SK-N-SH (cell line): ENCODE measurements at regions not wholly inside any gene's neighbourhood (a gene's known extent, or its start where the extent isn't known, plus 50 kb on each side); places are given as distances from the start of the nearest gene placed in this dataset.

Experiments used
- CTCF ChIA-PET: fragments of 300-600, 350-600 bp; formaldehyde crosslinking; extraction: SDS; loops from one replicate; lab custom pipeline; 2021; lab: Yijun Ruan, JAX
- POLR2A ChIA-PET: fragments of 350-600 bp; sonication (Branson Sonifier 250); formaldehyde crosslinking; extraction: SDS; loops from one replicate; lab custom pipeline; 2020; ENCODE audit warnings: antibody characterized with exemption, inconsistent platforms; lab: Yijun Ruan, JAX
- DNase-seq: peaks from one replicate; pipeline ENCODE4 v3.0.0; 2012
- H2AFZ ChIP-seq: fragments of 200-600 bp; sonication (generic); 2 replicates; pipeline ENCODE4 v1.8.1; 2016; ENCODE audit warnings: antibody characterized with exemption, mild to moderate bottlenecking, low read depth
- H3F3A ChIP-seq: fragments of 200-600 bp; sonication (generic); replicated peaks from 2 replicates; pipeline ENCODE3; 2016; ENCODE audit warnings: antibody characterized with exemption, mild to moderate bottlenecking; ENCODE audit not compliant: insufficient read depth
- H3K27ac ChIP-seq, 2 experiments: fragments of 200-500 bp in 1 of 2; fragments of 200-600 bp in 1 of 2; sonication (Bioruptor generic) in 1 of 2; sonication (generic), shearing (Covaris generic) in 1 of 2; 2 replicates each; pipeline versions ENCODE4 v1.5.1 to v1.6.1; 2014 to 2016; ENCODE audit warnings: low read depth in 2 of 2, inconsistent platforms in 1 of 2, low read length in 1 of 2, mild to moderate bottlenecking in 1 of 2, mixed read lengths in 1 of 2
- H3K27me3 ChIP-seq: fragments of 200-600 bp; sonication (generic), shearing (Covaris generic); 2 replicates; pipeline ENCODE4 v1.6.1; 2016; ENCODE audit warnings: mixed run types; ENCODE audit not compliant: insufficient read depth
- H3K36me3 ChIP-seq, 2 experiments: fragments of 200-500 bp in 1 of 2; fragments of 200-600 bp in 1 of 2; sonication (Bioruptor generic) in 1 of 2; sonication (generic) in 1 of 2; replicated peaks in 1 of 2; 2 replicates each; pipeline versions ENCODE3 to v1.5.1; 2014 to 2016; ENCODE audit warnings: low read length in 1 of 2, mild to moderate bottlenecking in 1 of 2; ENCODE audit not compliant: insufficient read depth in 2 of 2, control insufficient read depth in 1 of 2
- H3K4me1 ChIP-seq, 2 experiments: fragments of 200-500 bp in 1 of 2; fragments of 200-600 bp in 1 of 2; sonication (Bioruptor generic) in 1 of 2; sonication (generic), shearing (Covaris generic) in 1 of 2; 2 replicates each; pipeline versions ENCODE4 v1.5.1 to v1.6.1; 2014 to 2016; ENCODE audit warnings: low read depth in 1 of 2, low read length in 1 of 2, mixed run types in 1 of 2; ENCODE audit not compliant: insufficient read depth in 2 of 2, control insufficient read depth in 1 of 2
- H3K4me2 ChIP-seq: fragments of 200-600 bp; sonication (generic), shearing (Covaris generic); 2 replicates; pipeline ENCODE4 v1.6.1; 2017; ENCODE audit warnings: mixed run types
- H3K4me3 ChIP-seq, 2 experiments: fragments of 200-500 bp in 1 of 2; fragments of 200-600 bp in 1 of 2; sonication (Bioruptor generic) in 1 of 2; sonication (generic), shearing (Covaris generic) in 1 of 2; 2 replicates each; pipeline versions ENCODE4 v1.5.1 to v1.8.1; 2014 to 2016; ENCODE audit warnings: low read depth in 2 of 2, inconsistent platforms in 1 of 2, low read length in 1 of 2, mild to moderate bottlenecking in 1 of 2, mixed read lengths in 1 of 2, moderate library complexity in 1 of 2
- H3K79me2 ChIP-seq: fragments of 200-600 bp; sonication (generic); 2 replicates; pipeline ENCODE4 v1.8.1; 2017; ENCODE audit warnings: mild to moderate bottlenecking; ENCODE audit not compliant: insufficient read depth
- H3K9ac ChIP-seq: fragments of 200-600 bp; sonication (generic); 2 replicates; pipeline ENCODE4 v1.6.1; 2017; ENCODE audit warnings: mixed run types
- H3K9me2 ChIP-seq: fragments of 200-600 bp; sonication (generic); 2 replicates; pipeline ENCODE4 v1.6.1; 2017; ENCODE audit warnings: mixed run types
- H3K9me3 ChIP-seq: fragments of 200-600 bp; sonication (generic); 2 replicates; pipeline ENCODE4 v1.6.1; 2017; ENCODE audit warnings: mixed run types, mild to moderate bottlenecking, moderate library complexity
- H4K20me1 ChIP-seq: fragments of 200-600 bp; sonication (generic); 2 replicates; pipeline ENCODE4 v1.6.1; 2017; ENCODE audit warnings: mild to moderate bottlenecking, mixed run types; ENCODE audit not compliant: insufficient read depth
- CHD2 ChIP-seq: fragments of 150-350 bp; IDR thresholded peaks from 2 replicates; pipeline ENCODE4 v1.6.1; 2018; ENCODE audit warnings: low read length; ENCODE audit not compliant: partially characterized antibody
- ELF1 ChIP-seq: IDR thresholded peaks from 2 replicates; pipeline ENCODE4 v1.4.0; 2012
- EP300 ChIP-seq, 2 experiments: IDR thresholded peaks; 2 replicates each; pipeline versions ENCODE4 v1.4.0 to v1.6.1; 2012; ENCODE audit warnings: borderline replicate concordance in 1 of 2, low read depth in 1 of 2, low read length in 1 of 2
- FOXJ3 ChIP-seq: sonication (generic); formaldehyde crosslinking; IDR thresholded peaks from 2 replicates; pipeline ENCODE4 v1.5.1; 2020; ENCODE audit warnings: mild to moderate bottlenecking, missing genetic modification reagents
- FOXM1 ChIP-seq: IDR thresholded peaks from 2 replicates; pipeline ENCODE4 v1.4.0; 2012; ENCODE audit warnings: low read depth, mild to moderate bottlenecking
- GATA2 ChIP-seq: sonication (generic); formaldehyde crosslinking; IDR thresholded peaks from 2 replicates; pipeline ENCODE4 v1.5.0; 2020; ENCODE audit warnings: mild to moderate bottlenecking, missing genetic modification reagents
- IRF3 ChIP-seq: fragments of 150-350 bp; IDR thresholded peaks from 2 replicates; pipeline ENCODE4 v1.6.1; 2016; ENCODE audit warnings: mild to moderate bottlenecking, low read depth, low read length
- MAX ChIP-seq: IDR thresholded peaks from 2 replicates; pipeline ENCODE4 v1.4.0; 2012; ENCODE audit warnings: low read depth
- MXI1 ChIP-seq: IDR thresholded peaks from 2 replicates; pipeline ENCODE4 v1.6.1; 2012; ENCODE audit warnings: mild to moderate bottlenecking, low read depth, low read length, improper control_type of control experiment
- NRF1 ChIP-seq: IDR thresholded peaks from 2 replicates; pipeline ENCODE4 v1.6.1; 2012; ENCODE audit warnings: low read depth, mild to moderate bottlenecking, low read length
- PBX3 ChIP-seq: IDR thresholded peaks from 2 replicates; pipeline ENCODE4; 2012
- POLR2AphosphoS5 ChIP-seq: IDR thresholded peaks from 2 replicates; pipeline ENCODE4 v1.6.1; 2012; ENCODE audit warnings: low read depth, low read length
- RAD21 ChIP-seq: IDR thresholded peaks from 2 replicates; pipeline ENCODE4 v1.6.1; 2012; ENCODE audit warnings: mild to moderate bottlenecking, low read length
- RCOR1 ChIP-seq: fragments of 150-350 bp; IDR thresholded peaks from 2 replicates; pipeline ENCODE4 v1.6.1; 2017; ENCODE audit warnings: antibody characterized with exemption, low read length
- SIN3A ChIP-seq: IDR thresholded peaks from 2 replicates; pipeline ENCODE4 v1.6.1; 2012; ENCODE audit warnings: low read depth, mild to moderate bottlenecking, low read length, moderate library complexity, borderline replicate concordance
- SMC3 ChIP-seq: IDR thresholded peaks from 2 replicates; pipeline ENCODE4 v1.6.1; 2012; ENCODE audit warnings: low read depth, low read length, improper control_type of control experiment
- TAF1 ChIP-seq: IDR thresholded peaks from 2 replicates; pipeline ENCODE4 v1.6.1; 2012; ENCODE audit warnings: low read depth, mild to moderate bottlenecking, low read length, moderate library complexity, borderline replicate concordance
- TCF12 ChIP-seq: IDR thresholded peaks from 2 replicates; pipeline ENCODE4 v1.4.0; 2012
- USF2 ChIP-seq: fragments of 150-350 bp; IDR thresholded peaks from 2 replicates; pipeline ENCODE4 v1.6.1; 2017; ENCODE audit warnings: antibody characterized with exemption, low read length, low read depth, borderline replicate concordance
- YY1 ChIP-seq: IDR thresholded peaks from 2 replicates; pipeline ENCODE4 v1.4.0; 2012; ENCODE audit warnings: low read depth, mild to moderate bottlenecking
- WGBS: methylation state at CpG from one replicate; pipeline ENCODE4 v1.1.6; 2017; ENCODE audit warnings: low lambda C conversion rate; 5-methylcytosine and 5-hydroxymethylcytosine counted together

- no peaks in the 10 kb centered on the region for H3K36me3 ChIP-seq
- H3K4me1 ChIP-seq: peaks cover 0 to 6% of the 10 kb centered on the region in 2 experiments; a peak in 1 of 4 replicates
- no peaks in the 10 kb centered on the region for H3K27me3 ChIP-seq
- POLR2A ChIA-PET: no interaction called here
- no peak overlapping the region for H3K9ac ChIP-seq
- H3F3A ChIP-seq: no peaks in the 10 kb centered on the region
- H3K27ac ChIP-seq: no peak overlapping the region
- WGBS: 9% methylated on average over 4 of the region's 4 CpGs
- no peak overlapping the region for H3K4me3 ChIP-seq
- H3K9me3 ChIP-seq: no peaks in the 10 kb centered on the region
- no peak overlapping the region for H2AFZ ChIP-seq
- TF ChIP-seq SIN3A (no peak), GATA2 (no peak), FOXJ3 (CRISPR knock-in tag) (no peak), MXI1 (no peak), RCOR1 (no peak), ELF1 (no peak), YY1 (no peak), MAX (no peak), IRF3 (no peak), FOXM1 (no peak), POLR2AphosphoS5 (no peak), TCF12 (no peak), TAF1 (no peak), RAD21 (no peak), CHD2 (no peak), SMC3 (no peak), EP300 (IDR thresholded peaks at IDR 0.05; ENCODE audit: borderline replicate concordance in 1 of 2, low read depth in 1 of 2, low read length in 1 of 2) (no peak), PBX3 (no peak), NRF1 (no peak), USF2 (no peak)
- no peak overlapping the region for H3K4me2 ChIP-seq
- H3K79me2 ChIP-seq: no peaks in the 10 kb centered on the region
- DNase-seq: no peak
- H4K20me1 ChIP-seq: no peaks in the 10 kb centered on the region
- CTCF ChIA-PET: no interaction called here
- H3K9me2 ChIP-seq: no peaks in the 10 kb centered on the region
These were observed 447.5 kb downstream of the INSC start for GRCh38 chr11:15562230-15562629.
